ENCODE measurements at regions not wholly inside any gene's neighbourhood (a gene's known extent, or its start where the extent isn't known, plus 50 kb on each side); places are given as distances from the start of the nearest gene placed in this dataset.

DNA sequence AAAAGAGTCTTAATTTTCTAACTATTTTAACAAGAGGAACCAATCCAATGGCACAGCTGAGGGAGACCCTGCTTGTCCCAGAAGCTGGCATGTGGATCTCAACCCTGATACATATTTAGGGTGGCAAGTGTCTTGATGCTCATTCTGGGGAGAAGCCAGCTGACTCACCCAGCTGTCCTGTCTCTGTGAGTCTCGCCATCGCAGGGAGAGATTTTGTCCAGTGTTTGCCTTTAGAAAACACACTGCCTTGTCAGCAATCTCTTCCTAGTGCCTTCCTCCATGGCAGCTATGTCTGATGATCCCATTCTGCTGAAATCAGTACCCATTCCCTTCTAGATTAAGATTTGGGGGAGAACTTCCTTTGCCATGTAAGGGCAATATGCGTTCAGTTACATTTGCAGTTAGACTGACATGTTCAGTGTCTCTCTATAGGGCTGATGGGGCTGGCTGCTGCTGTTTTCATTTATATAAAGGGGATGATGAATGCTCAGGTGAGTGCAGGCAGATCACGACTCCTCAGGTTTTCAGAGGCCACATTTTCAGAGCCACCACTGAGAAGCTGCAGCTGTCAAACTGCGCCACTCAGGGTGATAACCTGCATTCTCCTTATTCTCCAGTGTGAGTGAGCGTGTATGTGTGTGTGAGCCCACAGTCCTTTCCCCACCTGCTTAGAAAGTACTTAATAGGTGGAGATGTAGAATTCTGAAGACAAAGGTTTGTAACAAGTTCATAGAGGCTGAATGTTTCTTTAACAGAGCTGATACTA, 217.0 kb downstream of the GAS1 start:
- no peak for DNase-seq

DNA sequence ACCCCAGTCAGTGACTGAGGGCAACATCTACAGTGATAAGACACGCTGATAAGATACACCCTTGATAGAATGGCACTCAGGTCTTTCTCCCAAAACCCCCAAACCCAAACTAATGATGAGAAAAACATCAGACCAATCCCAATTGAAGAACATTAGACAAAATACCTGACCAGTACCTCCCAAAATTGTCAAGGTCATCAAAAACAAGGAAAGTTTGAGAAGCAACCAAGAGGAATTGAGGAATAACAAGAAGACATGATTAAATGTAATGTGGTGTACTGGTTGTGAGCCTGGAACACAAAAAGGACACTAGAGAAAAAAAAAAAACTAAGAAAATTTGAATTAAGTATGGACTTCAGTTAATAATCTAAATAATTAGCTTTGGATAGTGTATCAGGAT, 222.8 kb downstream of the GAS1 start:
- no peak for DNase-seq

DNA sequence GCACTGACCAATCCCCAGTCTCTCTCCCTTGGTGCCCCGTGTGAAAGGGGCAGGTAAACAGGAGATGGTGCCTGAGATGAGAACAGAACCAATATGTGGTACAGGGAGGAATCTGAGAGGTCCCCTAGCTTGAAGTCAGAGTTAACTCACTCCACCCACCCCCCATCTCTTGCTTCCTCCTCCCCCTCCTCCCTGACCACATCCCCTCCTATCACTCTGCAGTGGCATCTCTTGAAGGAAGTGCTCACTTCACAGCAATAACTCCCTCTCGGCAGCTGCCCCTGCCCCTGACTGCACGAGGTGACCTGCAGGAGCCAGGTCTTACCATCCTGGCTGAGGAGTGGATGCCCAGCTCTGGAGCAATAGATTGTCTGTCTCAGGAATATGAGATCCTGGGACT, 224.0 kb downstream of the GAS1 start:
- no peak for DNase-seq

DNA sequence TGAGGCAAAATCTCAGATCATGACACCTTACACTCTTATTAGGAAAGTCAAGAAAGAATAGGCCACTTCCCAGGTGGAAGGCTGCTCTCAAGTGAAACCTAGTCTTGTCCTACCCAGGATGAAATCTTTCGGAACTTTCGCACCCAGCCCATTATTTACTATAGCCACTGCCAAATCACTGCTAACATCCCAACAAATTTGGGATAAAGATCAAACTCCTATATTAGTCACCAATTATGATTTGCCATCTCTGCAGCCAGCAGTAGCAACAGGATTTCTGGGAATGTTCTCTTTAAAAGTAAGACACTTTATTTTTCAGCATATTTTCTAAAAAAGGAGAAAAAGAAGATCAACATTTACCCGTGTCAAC, 224.6 kb downstream of the GAS1 start:
- no peak for DNase-seq

DNA sequence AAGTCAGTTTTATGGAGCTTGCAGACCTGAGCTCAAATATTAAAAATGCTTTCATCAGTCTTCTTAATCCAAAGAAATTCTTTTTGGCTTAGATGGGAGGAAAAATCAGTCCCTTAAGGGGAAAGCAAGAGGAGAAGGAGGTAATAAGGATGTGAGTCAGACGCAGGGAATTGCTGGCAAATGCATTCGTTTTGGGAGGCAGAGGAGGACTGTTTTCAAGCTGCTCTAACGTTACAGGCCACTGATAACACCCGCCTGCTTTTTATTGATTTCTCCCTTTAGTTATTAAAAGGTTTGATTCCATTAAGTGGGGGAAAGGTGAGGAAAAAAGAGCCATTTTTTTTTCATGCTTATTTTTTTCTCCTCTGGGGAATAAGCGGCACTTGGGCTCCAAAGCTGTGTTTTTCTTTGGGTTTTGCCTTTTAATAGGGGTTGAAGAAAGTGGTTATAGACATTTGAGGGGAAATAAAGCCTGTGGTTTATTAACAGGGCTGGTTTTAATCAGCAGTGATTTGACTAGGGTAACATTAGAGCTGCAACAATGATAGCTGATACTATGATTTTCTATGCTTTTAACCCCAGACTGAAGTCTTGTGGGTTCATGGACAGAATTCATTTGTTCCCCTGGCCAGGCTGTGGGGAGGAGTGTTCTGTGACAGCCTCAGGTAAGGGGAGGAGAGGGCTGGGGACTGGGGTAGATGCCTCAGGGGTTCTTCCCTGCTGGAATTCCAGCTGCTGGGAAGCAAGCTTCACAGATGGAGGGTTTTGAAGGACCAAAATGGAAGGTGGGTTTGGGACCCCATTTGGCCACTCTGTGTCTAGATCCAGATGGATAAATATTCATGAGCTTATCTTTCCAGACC, 225.2 kb downstream of the GAS1 start:
- no peak for DNase-seq

DNA sequence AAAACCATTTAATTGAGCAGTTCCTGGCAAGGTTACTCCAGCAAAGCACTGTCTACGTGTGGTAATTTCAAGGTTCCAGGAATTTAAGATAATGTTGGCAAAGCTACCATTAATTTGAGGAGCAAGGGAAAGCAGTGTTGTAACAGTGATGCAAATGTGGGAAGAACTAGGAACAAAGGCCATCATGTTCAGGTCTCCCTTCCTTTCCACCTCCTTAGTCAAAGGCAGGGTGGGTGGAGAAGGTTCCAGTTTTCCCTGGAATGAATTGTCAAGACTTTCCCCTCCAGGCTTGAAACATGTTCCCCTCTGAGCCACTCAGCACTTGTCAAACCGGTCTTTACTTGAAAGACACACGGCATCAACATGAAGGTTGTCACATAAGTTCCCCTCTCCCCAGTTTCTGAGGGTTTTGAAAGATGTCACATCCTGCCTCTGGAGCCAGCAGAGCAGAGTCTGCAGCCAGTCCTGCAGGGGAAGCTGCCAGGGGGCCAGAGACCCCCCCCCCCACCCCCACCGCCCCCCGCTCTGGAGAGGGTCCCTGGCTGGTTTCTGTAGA, 226.0 kb downstream of the GAS1 start:
- DNase-seq = no peak

DNA sequence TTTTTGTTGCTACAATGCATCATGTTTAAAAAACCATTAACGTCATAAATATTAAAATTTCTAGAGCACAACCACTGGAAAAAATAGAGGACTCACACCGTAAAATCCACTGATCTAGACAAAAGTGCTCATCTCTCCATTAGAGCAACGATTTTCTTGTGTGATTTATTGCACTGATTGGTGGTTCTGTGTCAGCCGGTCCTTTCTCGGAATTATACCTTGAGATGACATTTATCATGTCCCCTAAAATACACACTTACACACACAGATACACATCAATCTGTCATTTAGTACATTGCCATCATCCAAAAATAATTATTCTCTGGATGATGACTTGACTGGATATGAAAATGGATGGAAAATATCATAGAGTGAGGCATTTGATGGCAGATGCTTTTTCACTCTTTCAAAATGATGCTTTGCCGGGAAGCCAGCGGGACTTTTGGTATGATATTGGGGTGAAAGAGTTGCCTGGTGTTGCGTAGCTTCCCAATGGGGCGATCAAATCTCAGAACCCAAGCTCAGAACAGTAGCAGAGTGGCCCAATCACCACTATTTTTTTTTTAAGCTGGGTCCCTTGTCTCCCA, 226.6 kb downstream of the GAS1 start:
- no peak for DNase-seq

DNA sequence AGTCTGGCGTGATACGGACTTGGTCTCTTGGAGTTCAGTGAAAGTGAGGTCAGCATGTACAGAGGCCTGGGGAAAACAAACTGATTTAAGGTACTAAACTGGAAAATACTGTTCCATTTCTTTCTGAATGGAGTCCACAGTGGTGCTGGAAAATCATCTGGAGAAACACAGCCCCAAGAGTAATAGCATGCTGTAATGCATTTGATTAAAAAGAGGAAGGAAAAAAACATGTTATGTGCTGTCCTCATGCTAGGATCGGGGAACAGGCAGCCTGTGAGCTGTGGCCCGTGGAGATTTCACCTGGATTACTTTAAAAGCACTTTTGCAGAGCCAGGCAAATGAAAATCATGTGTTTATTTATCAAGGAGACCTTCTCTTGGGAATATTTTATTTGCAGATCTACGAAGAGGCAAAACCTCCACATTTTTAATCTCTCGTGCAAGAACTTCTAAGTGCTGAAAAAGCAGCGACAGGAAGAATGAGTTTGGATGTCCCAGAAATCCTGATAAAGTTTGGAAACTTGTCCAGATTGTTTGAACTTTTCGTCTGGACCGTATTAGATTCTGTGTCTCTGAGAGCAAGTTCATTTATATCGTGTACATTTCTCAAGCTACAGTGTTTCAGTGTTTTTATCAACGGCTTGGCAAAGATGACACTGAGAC, 228.8 kb downstream of the GAS1 start:
- DNase-seq = no peak

DNA sequence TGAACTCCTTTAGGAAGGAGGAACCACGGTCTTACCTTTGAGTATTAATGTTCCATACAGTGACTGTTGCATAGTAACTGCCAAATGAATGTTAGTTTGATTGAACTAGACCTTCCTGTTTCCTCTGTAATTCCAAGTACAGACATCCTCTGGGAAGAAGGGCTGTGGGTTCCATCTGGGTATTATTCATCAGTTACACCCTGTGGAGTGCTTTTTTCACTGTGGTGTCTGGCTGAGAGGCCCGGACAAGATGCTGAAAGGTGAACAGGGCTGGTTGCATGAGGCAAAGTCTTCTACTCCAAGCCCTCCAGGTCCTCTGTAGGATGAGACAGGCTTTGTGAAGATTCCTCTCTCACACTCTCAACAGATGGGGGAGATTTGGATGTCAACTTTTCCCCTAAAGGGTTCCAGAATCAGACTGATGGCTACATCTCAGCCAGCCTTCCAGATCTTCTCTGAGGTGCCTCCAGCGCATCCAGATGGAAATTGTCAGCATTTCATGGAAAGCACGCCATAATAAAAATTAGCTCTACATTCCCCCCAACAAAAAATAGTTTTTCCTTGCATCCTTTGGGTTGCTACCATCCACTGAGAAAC, 230.9 kb downstream of the GAS1 start:
- DNase-seq = no peak

DNA sequence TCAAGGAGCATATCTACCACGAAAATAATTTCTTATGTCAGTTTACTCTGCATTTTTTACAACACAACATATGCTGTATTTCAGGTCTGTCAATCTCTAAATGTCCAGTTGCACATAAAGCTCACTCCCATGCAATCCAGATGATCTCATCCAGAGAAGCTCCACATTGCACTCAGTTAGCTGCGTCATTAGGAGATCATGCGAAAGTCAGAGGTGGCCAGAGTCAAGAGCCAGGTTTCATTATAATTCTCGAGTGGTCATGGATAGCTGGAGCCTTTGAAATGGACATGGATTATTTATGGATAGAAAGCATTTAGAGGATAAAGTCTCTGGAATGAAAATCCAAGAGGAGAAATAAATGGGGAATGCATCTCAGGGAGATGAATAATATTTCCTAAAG, 232.3 kb downstream of the GAS1 start:
- DNase-seq = no peak

DNA sequence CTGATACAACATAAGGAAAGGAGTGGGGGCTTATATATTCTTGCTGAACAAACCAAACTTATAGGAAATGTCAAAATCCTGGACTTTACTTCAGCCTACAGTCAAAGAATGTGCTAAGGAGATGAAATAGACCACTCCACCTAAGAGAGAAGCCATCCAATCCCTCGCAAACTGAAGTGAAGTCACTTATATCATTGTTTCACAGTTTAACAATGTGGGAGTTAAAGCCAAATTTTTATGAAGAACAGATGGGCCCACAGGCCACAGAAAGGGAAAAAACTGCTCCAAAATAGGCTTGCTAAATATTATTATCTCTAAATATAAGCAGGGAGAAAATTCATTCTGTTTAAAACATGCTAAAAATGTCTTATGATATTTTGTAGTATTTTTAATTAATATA, 233.3 kb downstream of the GAS1 start:
- DNase-seq = no peak

DNA sequence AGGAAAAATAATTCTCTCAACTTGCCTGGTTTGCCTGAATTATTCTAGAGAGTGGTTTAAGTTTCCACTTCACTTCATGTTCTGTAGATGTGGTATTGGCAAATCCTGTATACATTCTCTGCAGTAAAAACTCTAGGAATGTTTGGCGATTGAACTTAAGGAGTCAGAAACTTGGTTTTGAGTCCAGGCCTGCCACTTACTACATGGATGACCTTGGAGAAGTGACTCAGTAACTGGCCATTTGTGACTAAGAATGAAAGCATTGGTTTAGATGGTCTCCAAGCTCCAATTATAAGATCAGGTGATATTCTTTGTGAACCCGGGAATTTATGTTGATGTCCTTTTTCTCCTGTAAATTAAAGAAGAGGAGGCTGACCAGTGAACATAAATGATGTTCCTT, 233.8 kb downstream of the GAS1 start:
- DNase-seq = no peak

DNA sequence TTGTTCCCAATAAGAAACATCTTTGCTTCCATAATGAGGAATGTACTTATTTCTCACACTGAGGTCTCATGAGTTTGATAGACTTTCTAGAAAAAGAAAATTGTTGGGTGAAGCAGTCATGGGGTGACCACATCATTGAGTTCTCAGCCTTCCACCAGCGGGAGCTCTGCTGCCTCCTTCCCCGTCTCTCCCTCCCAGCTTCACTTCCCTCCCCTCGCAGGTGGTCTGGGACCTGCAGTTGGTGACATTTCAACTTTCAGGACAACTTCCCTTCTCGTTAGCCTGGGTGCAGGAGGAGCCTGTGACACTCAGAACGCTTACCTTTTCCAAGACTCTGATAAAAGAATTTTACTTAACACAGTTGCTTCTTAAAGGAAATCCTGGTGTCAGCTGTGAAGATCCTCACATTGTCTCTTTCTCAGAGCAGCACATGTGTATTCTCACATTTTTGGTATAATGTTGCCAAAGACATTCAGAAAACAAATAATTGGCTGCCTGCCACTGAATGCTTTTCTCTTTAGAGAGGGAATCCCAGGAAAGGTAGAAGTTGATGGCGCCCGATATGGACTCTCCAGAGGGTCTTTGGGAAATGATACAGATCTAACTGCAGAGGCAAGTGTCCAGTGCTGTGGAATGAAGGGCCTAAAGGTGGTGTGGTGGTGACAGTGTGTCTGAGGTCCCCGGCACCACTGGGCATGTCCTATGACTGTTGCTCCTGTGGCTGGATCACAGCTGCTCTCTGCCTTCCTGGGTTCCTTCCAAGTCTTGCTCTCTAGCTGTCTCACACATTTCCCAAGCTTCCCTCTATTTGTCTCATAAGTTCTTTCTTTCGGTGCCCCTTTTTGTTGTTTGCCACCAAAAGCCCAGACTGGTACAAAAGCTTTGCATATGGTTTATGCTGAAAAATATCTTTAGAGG, 238.1 kb downstream of the GAS1 start:
- no peak for DNase-seq

DNA sequence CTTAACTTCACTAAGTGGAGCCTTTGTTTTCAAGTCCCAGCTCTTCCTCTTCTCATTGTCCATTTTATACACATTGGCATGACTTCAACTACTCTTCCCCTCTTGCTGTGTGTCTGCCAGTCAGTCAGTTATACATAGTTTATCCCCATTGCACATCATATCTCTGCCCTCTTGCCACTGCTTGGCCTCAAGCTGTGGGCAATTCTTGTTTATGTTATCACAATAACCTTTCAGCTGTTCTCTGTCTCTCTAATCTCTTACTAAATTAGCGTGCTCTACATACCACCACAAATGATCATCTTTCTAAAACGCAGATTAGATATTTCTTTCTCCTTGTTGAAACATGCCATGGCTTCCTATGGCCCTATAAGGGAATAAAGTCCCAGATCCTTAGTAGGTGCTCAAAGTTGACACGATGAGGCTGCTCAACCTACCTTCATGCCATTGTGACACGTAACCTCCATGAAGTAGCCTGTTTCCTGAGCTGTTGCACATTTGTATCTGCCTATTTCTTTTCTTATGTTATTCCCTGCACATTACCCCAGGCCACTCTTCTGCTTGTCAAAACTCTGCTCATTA, 239.3 kb downstream of the GAS1 start:
- no peak for DNase-seq

DNA sequence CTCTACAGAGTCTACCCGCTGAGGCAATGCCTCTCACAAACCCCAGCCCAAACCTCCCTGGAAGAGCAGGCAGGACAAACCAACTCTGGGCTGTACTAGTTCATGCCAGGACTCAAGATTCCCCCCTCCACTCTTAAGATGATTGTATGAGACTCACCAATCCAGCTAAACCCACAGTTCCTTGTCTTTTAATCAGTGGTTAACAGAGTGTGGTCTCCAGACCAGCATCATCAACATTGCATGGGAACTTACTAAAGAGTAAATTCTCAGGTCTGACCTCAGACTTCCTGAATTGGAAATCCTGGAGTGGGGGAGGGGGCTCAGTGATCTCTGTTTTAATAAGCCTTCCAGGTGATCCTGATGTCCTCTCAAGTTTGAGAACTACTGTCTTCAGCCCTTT, 240.9 kb downstream of the GAS1 start:
- no peak for DNase-seq

DNA sequence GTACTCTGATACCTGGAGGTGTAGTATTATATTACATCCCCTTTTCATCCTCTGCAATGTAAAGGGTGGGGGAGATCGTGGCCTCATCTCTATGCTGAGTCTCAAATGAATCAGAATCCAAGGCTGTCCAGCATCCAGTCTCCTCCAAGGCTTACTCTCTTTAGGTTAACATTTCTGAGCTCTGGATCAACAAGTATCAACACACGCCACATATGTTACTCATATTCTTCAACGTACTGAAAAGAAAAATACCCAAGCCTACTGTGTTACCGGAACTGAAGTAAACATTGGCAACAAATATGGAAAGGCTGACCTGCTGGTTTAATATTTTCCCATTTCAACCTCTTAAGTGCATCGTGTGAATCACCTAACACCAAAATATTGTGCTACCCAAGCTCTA, 241.8 kb downstream of the GAS1 start:
- DNase-seq = no peak

DNA sequence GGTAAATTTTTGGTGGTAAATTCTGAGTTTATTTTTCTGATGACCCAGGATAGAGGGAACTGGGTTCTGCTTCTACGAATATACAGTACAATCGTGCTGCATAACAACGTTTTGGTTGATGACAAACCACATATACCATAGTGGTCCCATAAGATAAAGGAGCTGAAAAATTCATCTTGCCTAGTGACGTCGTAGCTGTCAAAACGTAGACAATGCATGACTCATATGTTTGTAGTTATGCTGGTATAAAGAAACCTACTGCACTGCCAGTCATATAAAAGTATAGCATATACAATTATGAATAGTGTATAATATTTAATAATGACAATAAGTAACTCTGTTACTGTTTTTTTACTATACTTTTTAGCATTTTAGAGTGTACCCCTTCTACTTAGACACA, 244.0 kb downstream of the GAS1 start:
- no peak for DNase-seq

DNA sequence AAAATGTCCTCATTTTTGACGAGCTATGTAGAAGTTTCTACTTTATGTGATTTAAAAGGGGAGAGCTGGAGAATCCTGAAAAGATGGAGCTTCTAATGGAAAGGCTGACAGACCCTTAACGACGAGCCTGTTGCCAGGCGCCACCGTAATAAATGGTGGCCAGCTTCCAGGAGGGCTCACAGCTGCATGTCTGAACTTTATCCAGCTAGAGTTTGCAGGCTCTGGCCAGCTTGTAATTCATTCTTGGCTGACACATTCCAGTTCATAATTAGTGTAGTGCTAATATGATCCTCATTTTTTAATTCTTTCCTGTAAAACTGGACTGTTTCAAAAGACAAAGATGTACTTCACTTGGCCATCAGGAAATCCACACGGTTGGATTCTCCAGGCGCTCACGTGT, 246.7 kb downstream of the GAS1 start:
- DNase-seq = peak; percentile 52

DNA sequence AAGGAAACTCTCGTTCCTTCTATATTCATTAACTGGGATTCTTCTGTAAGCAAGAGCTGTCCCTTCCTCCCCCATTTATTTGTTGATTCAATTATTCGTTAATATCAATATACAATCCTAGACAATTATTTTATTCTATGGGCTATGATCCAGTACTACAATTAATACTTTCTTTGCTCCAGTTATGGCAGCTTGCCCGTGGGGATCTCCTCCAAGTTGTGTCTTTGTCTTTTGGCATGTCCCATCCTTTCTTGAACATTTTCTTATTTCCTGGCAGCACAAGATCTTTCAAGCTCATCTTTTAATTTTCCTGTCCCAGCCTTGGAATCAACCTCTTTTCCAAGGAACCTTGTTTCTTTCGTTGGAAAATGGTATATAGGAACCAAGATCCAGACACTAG, 249.3 kb downstream of the GAS1 start:
- DNase-seq = no peak

DNA sequence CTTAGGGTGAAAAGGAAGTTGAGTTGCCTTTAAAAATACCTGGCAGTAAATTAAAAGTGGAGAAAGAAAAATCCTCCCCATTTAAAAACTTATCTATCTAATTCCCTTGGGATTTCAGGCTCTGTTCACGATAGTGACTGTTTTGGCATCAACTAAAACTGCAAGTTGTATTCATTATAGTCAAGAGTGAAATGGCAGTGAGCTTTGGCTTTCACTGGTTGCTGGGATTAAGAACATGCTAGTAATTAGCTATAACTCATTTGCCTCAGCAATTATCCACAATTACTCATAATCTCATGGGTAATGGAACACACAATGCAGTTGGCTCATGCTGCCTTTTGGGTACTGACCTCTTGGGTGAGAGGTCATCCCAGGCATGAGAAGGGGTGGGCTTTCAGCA, 250.1 kb downstream of the GAS1 start:
- DNase-seq = no peak

DNA sequence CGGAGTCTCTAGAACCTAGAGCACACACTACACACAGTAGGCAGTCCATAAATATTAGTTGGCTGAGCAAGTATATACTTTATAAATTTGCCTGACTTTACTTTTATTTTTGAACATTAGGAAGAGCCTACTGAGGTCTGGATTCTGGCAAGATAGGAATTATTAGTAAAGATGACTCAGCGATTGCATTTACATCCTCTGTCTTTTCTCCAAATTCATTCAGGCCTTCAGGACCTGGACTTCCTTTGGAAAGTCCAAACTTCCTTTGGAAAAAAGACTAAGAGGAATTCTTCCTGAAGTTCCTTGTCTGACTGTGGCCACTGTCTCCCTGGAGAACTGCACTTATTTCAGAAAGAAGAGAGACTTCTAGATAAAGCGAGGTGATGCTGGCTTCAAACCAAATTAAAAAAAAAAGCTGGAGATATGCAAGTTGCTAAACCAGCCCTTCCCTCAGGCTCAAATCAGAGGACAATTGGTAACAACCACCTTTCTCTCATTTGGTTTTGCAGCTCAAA, 251.3 kb downstream of the GAS1 start:
- no peak for DNase-seq

Data from right kidney (tissue), 1 donor.